HCT116 (cell line): ENCODE measurements at regions not wholly inside any gene's neighbourhood (a gene's known extent, or its start where the extent isn't known, plus 50 kb on each side); places are given as distances from the start of the nearest gene placed in this dataset.

Experiments
- ATAC-seq: fragments of 200-7000 bp; cut with Tn5 transposase; 2 replicates; pipeline ENCODE4 v1.9.1; 2020; ENCODE audit warnings: mild to moderate bottlenecking, moderate library complexity
- BruUV-seq: library from RNA; stranded (reverse); fragments of 400-500 nt; replicated peaks from 2 replicates; lab custom pipeline; 2021; lab: Mats Ljungman, UMichigan
- CTCF ChIA-PET: fragments of 300-600 bp; sonication (Branson Sonifier 250); formaldehyde crosslinking; loops from one replicate; lab custom pipeline; 2021; ENCODE audit warnings: antibody characterized with exemption; lab: Charles Lee
- POLR2A ChIA-PET: fragments of 300-600, 350-600 bp; sonication (Branson Sonifier 250); formaldehyde crosslinking; loops from one replicate; lab custom pipeline; 2021; ENCODE audit warnings: antibody characterized with exemption; lab: Charles Lee
- RAD21 ChIA-PET, 2 experiments: fragments of 300-600 bp; sonication (Branson Sonifier 250); formaldehyde crosslinking; loops; one replicate each; lab custom pipeline; 2023; ENCODE audit warnings: low total read pairs in 2 of 2; ENCODE audit not compliant: uncharacterized antibody in 2 of 2, unreplicated experiment in 2 of 2, low non-redundant PET in 1 of 2; lab: Charles Lee
- DNase-seq: peaks from one replicate; pipeline ENCODE4 v3.0.0-alpha.2; 2010; ENCODE audit warnings: low read depth, low spot score
- H2AFZ ChIP-seq: fragments of 200-600 bp; shearing (Covaris generic), sonication (generic); 2 replicates; pipeline ENCODE4 v1.6.1; 2017; ENCODE audit warnings: low read depth, mixed run types, mixed read lengths, antibody characterized with exemption, low read length; ENCODE audit not compliant: poor library complexity, severe bottlenecking
- H3K27ac ChIP-seq: 2 replicates; pipeline ENCODE4 v1.5.1; 2012; ENCODE audit warnings: low read depth, low read length
- H3K27me3 ChIP-seq: fragments of 200-600 bp; sonication (generic); 2 replicates; pipeline ENCODE4 v1.6.1; 2016; ENCODE audit warnings: mixed run types, low read length, mixed read lengths; ENCODE audit not compliant: insufficient read depth
- H3K36me3 ChIP-seq, 2 experiments: fragments of 200-500 bp in 1 of 2; fragments of 200-600 bp in 1 of 2; sonication (Bioruptor generic) in 1 of 2; sonication (generic) in 1 of 2; 2 replicates each; pipeline versions ENCODE4 v1.5.1 to v1.6.1; 2014 to 2016; ENCODE audit warnings: low read length in 2 of 2, inconsistent platforms in 1 of 2, mixed read lengths in 1 of 2, mixed run types in 1 of 2; ENCODE audit not compliant: insufficient read depth in 2 of 2, control insufficient read depth in 1 of 2
- H3K4me1 ChIP-seq, 2 experiments: fragments of 200-600 bp in 1 of 2; sonication (generic) in 1 of 2; 2 replicates each; pipeline versions ENCODE4 v1.5.1 to v1.6.1; 2012 to 2017; ENCODE audit warnings: low read length in 2 of 2, inconsistent platforms in 1 of 2, mild to moderate bottlenecking in 1 of 2, mixed read lengths in 1 of 2, mixed run types in 1 of 2, moderate library complexity in 1 of 2; ENCODE audit not compliant: insufficient read depth in 2 of 2, control insufficient read depth in 1 of 2
- H3K4me2 ChIP-seq: fragments of 200-600 bp; sonication (generic); 2 replicates; pipeline ENCODE4 v1.6.1; 2017; ENCODE audit warnings: mixed run types, low read length, mixed read lengths
- H3K4me3 ChIP-seq, 2 experiments: fragments of 200-600 bp in 1 of 2; sonication (generic) in 1 of 2; replicated peaks in 1 of 2; 2 replicates each; pipeline ENCODE4 v1.5.1; 2011 to 2016; ENCODE audit warnings: low read length in 2 of 2, control low read depth in 1 of 2, low read depth in 1 of 2, mild to moderate bottlenecking in 1 of 2, mixed read lengths in 1 of 2, mixed run types in 1 of 2
- H3K79me2 ChIP-seq: fragments of 200-600 bp; sonication (generic); 2 replicates; pipeline ENCODE4 v1.6.1; 2017; ENCODE audit warnings: mild to moderate bottlenecking, mixed run types, low read length, moderate library complexity, mixed read lengths; ENCODE audit not compliant: insufficient read depth
- H3K9ac ChIP-seq: fragments of 200-600 bp; sonication (generic); 2 replicates; pipeline ENCODE4 v1.6.1; 2016; ENCODE audit warnings: low read length, mixed read lengths
- H3K9me2 ChIP-seq: fragments of 200-600 bp; sonication (generic), shearing (Covaris generic); 2 replicates; pipeline ENCODE4 v1.6.1; 2017; ENCODE audit warnings: mixed run types, mild to moderate bottlenecking, moderate library complexity; ENCODE audit not compliant: insufficient read depth
- H3K9me3 ChIP-seq, 2 experiments: fragments of 200-500 bp in 1 of 2; fragments of 200-600 bp in 1 of 2; sonication (Bioruptor generic) in 1 of 2; sonication (generic) in 1 of 2; 2 replicates each; pipeline ENCODE4 v1.6.1; 2014 to 2017; ENCODE audit warnings: low read length in 2 of 2, mixed read lengths in 2 of 2, inconsistent platforms in 1 of 2, low read depth in 1 of 2, mild to moderate bottlenecking in 1 of 2, mixed run types in 1 of 2, moderate library complexity in 1 of 2; ENCODE audit not compliant: control insufficient read depth in 1 of 2, insufficient read depth in 1 of 2
- H4K20me1 ChIP-seq: fragments of 200-600 bp; sonication (generic), shearing (Covaris generic); 2 replicates; pipeline ENCODE4 v1.6.1; 2017; ENCODE audit warnings: mixed run types, mild to moderate bottlenecking, moderate library complexity; ENCODE audit not compliant: insufficient read depth
- CBX3 ChIP-seq: IDR thresholded peaks from 2 replicates; pipeline ENCODE4 v1.6.1; 2012; ENCODE audit warnings: low read depth
- CEBPB ChIP-seq: IDR thresholded peaks from 2 replicates; pipeline ENCODE4 v1.6.1; 2012; ENCODE audit warnings: low read depth
- ELF1 ChIP-seq: IDR thresholded peaks from 2 replicates; pipeline ENCODE4 v1.6.1; 2012; ENCODE audit warnings: low read depth, borderline replicate concordance
- EZH2phosphoT487 ChIP-seq: fragments of 200-600 bp; IDR thresholded peaks from 2 replicates; pipeline ENCODE4 v1.6.1; 2018; ENCODE audit warnings: antibody characterized with exemption, borderline replicate concordance
- JUND ChIP-seq: IDR thresholded peaks from 2 replicates; pipeline ENCODE4 v1.6.1; 2012
- POLR2A ChIP-seq: IDR thresholded peaks from 2 replicates; pipeline ENCODE4 v1.7.0; 2011; ENCODE audit warnings: borderline replicate concordance; ENCODE audit not compliant: insufficient read depth, insufficient read length; ENCODE audit errors: extremely low read depth
- POLR2AphosphoS5 ChIP-seq: IDR thresholded peaks from 2 replicates; pipeline ENCODE4 v1.6.1; 2011; ENCODE audit warnings: mild to moderate bottlenecking, low read depth, low read length, moderate library complexity
- REST ChIP-seq: IDR thresholded peaks from 2 replicates; pipeline ENCODE4 v1.6.1; 2012; ENCODE audit warnings: low read depth
- SIN3A ChIP-seq: IDR thresholded peaks from 2 replicates; pipeline ENCODE4 v1.6.1; 2012; ENCODE audit warnings: low read depth
- SRF ChIP-seq: IDR thresholded peaks from 2 replicates; pipeline ENCODE4 v1.6.1; 2012; ENCODE audit warnings: low read depth
- TCF7L2 ChIP-seq: IDR thresholded peaks from 2 replicates; pipeline ENCODE4 v1.7.0; 2011; ENCODE audit warnings: borderline replicate concordance, inconsistent platforms; ENCODE audit not compliant: insufficient read depth, insufficient read length; ENCODE audit errors: extremely low read depth
- YY1 ChIP-seq: IDR thresholded peaks from 2 replicates; pipeline ENCODE4 v1.6.1; 2011; ENCODE audit warnings: low read length, low read depth, moderate library complexity, mild to moderate bottlenecking; ENCODE audit not compliant: insufficient replicate concordance; ENCODE audit errors: extremely low read depth
- ZFX ChIP-seq: fragments of 450-650 bp; IDR thresholded peaks from 2 replicates; pipeline ENCODE4 v1.6.1; 2017
- intact Hi-C: fragments of 100-400 bp; cut with micrococcal nuclease; formaldehyde crosslinking; loops from 2 replicates; pipeline ENCODE4 v1.10.0; 2022
- TF ChIP-seq, protein P1 (sequence below), 3 experiments: fragments of 200-600 bp in 1 of 3; sonication (generic) in 1 of 3; IDR thresholded peaks in 2 of 3; conservative IDR thresholded peaks in 1 of 3; 2 replicates each; pipeline ENCODE4 v1.5.1; 2012 to 2017; ENCODE audit warnings: low read depth in 2 of 3, low read length in 2 of 3, antibody characterized with exemption in 1 of 3, borderline replicate concordance in 1 of 3, control low read depth in 1 of 3, mild to moderate bottlenecking in 1 of 3, mixed read lengths in 1 of 3, mixed run types in 1 of 3, moderate library complexity in 1 of 3; ENCODE audit not compliant: insufficient read depth in 1 of 3

DNA sequence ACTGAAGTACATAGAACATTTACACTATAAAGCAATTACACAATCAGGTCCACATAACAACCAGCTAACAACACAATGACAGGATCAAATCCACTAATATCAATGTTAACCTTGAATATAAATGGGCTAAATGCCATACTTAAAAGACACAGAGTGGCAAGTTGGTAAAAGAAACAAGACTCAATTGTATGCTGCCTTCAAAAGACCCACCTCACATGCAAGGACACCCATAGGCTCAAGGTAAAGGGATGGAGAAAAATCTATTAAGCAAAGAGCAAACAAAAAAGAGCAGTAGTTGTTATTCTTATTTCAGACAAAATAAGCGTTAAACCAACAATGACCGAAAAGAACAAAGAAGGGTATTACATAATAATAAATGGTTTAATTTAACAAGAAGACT lies 183.3 kb downstream of the PYDC2 start:
- H3K4me3 ChIP-seq = no peak overlapping the region
- no TSS peak for BruUV-seq
- intact Hi-C loops = no loop called here
- POLR2A ChIA-PET = no interaction called here
- no peaks in the 10 kb centered on the region for H3K27me3 ChIP-seq
- CTCF ChIA-PET = no interaction called here
- H3K4me2 ChIP-seq = no peak overlapping the region
- no peak for TF ChIP-seq YY1
- ATAC-seq (no peak), DNase-seq (no peak)
- H3K9me3 ChIP-seq = no peaks in the 10 kb centered on the region
- H3K27ac ChIP-seq = no peak overlapping the region
- H3K9ac ChIP-seq = no peak overlapping the region
- no peaks in the 10 kb centered on the region for H3K4me1 ChIP-seq
- no peaks in the 10 kb centered on the region for H3K79me2 ChIP-seq
- H3K36me3 ChIP-seq = no peaks in the 10 kb centered on the region
- no peak overlapping the region for H2AFZ ChIP-seq
- H4K20me1 ChIP-seq = no peaks in the 10 kb centered on the region
- no peaks in the 10 kb centered on the region for H3K9me2 ChIP-seq
- RAD21 ChIA-PET = no interaction called here

DNA sequence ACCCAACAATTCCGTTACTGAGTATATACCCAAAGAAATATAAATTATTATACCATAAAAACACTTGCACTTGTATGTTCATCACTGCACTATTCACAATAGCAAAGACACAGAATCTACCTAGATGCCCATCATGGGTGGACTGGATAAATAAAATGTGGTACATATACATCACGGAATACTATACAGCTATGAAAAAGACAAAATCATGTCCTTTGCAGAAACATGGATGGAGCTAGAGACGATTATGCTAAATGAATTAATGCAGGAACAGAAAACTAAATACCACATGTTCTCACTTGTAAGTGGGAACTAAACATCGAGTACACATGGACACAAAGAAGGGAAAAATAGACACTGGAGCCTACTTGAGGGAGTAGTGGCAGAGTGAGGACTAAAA lies 185.3 kb downstream of the PYDC2 start:
- no peak overlapping the region for H3K9ac ChIP-seq
- ChIA-PET POLR2A (interaction anchor here (0.7 kb wide), 1 partner anchor 578 kb away, joined by 3 read pairs; no protein-coding TSS in a partner anchor), RAD21 (no interaction called here), CTCF (no interaction called here)
- no peaks in the 10 kb centered on the region for H3K36me3 ChIP-seq
- no peak overlapping the region for H3K4me3 ChIP-seq
- no peak overlapping the region for H3K4me2 ChIP-seq
- DNase-seq = no peak
- H3K79me2 ChIP-seq = no peaks in the 10 kb centered on the region
- intact Hi-C loops = no loop called here
- H3K4me1 ChIP-seq = no peaks in the 10 kb centered on the region
- H4K20me1 ChIP-seq = no peaks in the 10 kb centered on the region
- no peaks in the 10 kb centered on the region for H3K9me3 ChIP-seq
- no peaks in the 10 kb centered on the region for H3K27me3 ChIP-seq
- no peak for ATAC-seq
- H2AFZ ChIP-seq = no peak overlapping the region
- no TSS peak for BruUV-seq
- no peaks in the 10 kb centered on the region for H3K9me2 ChIP-seq
- H3K27ac ChIP-seq = no peak overlapping the region
- TF ChIP-seq JUND (no peak), CEBPB (no peak), REST (no peak), ZFX (no peak), TCF7L2 (no peak), CBX3 (no peak), EZH2phosphoT487 (no peak), YY1 (no peak), POLR2A (no peak), ELF1 (no peak), SRF (no peak), SIN3A (no peak), POLR2AphosphoS5 (no peak)
- TF ChIP-seq, protein P1, sequence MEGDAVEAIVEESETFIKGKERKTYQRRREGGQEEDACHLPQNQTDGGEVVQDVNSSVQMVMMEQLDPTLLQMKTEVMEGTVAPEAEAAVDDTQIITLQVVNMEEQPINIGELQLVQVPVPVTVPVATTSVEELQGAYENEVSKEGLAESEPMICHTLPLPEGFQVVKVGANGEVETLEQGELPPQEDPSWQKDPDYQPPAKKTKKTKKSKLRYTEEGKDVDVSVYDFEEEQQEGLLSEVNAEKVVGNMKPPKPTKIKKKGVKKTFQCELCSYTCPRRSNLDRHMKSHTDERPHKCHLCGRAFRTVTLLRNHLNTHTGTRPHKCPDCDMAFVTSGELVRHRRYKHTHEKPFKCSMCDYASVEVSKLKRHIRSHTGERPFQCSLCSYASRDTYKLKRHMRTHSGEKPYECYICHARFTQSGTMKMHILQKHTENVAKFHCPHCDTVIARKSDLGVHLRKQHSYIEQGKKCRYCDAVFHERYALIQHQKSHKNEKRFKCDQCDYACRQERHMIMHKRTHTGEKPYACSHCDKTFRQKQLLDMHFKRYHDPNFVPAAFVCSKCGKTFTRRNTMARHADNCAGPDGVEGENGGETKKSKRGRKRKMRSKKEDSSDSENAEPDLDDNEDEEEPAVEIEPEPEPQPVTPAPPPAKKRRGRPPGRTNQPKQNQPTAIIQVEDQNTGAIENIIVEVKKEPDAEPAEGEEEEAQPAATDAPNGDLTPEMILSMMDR (IDR thresholded peaks at IDR 0.05 in 2 of 3, conservative IDR thresholded peaks at IDR 0.05 in 1 of 3; ENCODE audit: borderline replicate concordance in 1 of 3, insufficient read depth in 1 of 3, low read depth in 2 of 3, low read length in 2 of 3) = no peak
